ENCODE measurements at regions not wholly inside any gene's neighbourhood (a gene's known extent, or its start where the extent isn't known, plus 50 kb on each side); places are given as distances from the start of the nearest gene placed in this dataset.

DNA sequence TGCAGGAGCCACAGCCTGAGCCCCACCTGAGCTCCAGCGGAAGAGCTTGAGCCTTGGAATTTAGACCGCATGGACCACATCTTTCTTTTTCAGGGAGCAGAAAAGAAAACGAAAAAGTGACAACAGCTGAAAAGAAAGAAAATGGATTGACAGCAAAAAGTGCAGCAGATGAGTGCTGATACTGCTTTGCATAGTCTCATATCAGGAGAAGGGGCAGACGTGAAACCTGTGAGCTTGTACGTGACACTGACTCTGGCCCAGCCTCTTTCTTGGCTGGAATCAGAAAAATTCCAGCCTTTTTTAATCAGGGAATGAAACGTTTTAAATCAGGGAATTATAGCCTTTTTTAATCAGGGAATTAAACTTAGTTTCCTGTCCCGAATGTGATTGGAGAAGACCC, 1296.5 kb downstream of the TMEM121 start:
- peaks cover 0 to 14% of the 10 kb centered on the region in 2 donors for H3K27me3 ChIP-seq
- TF ChIP-seq, protein P1, sequence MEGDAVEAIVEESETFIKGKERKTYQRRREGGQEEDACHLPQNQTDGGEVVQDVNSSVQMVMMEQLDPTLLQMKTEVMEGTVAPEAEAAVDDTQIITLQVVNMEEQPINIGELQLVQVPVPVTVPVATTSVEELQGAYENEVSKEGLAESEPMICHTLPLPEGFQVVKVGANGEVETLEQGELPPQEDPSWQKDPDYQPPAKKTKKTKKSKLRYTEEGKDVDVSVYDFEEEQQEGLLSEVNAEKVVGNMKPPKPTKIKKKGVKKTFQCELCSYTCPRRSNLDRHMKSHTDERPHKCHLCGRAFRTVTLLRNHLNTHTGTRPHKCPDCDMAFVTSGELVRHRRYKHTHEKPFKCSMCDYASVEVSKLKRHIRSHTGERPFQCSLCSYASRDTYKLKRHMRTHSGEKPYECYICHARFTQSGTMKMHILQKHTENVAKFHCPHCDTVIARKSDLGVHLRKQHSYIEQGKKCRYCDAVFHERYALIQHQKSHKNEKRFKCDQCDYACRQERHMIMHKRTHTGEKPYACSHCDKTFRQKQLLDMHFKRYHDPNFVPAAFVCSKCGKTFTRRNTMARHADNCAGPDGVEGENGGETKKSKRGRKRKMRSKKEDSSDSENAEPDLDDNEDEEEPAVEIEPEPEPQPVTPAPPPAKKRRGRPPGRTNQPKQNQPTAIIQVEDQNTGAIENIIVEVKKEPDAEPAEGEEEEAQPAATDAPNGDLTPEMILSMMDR (IDR thresholded peaks at IDR 0.05): no peak
- H3K27ac ChIP-seq: no peak overlapping the region

DNA sequence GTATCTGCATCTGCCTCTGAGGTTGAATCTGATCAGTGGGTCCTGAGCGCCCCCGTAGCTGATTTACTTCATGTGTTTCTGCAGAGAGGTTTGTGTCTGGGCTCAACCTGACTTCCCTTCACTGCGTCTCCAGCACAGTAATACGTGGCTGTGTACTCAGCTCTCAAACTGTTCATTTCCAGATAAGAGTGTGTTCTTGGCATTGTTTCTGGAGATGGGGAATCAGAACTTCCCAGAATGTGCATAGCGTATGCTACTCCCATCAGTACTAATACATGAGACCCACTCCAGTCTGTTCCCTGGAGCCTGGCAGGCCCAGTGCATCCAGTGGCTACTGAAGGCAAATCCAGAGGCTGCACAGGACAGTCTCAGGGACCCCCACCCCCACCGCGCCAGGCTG, 1297.2 kb downstream of the TMEM121 start:
- ATAC-seq (no peak), DNase-seq (peak in 1 of 4 donors; percentile 49)
- peaks cover 0 to 14% of the 10 kb centered on the region in 2 donors for H3K27me3 ChIP-seq

More for the DNA sequence above, 1296.5 kb downstream of the TMEM121 start:
- Histone ChIP-seq H3K36me3 (no peaks in the 10 kb centered on the region), H3K9me3 (no peaks in the 10 kb centered on the region), H3K4me3 (no peak overlapping the region), H3K4me1 (no peaks in the 10 kb centered on the region)
- DNase-seq (no peak), ATAC-seq (no peak)
- intact Hi-C loops (cut with DNase I): no loop called here

DNA sequence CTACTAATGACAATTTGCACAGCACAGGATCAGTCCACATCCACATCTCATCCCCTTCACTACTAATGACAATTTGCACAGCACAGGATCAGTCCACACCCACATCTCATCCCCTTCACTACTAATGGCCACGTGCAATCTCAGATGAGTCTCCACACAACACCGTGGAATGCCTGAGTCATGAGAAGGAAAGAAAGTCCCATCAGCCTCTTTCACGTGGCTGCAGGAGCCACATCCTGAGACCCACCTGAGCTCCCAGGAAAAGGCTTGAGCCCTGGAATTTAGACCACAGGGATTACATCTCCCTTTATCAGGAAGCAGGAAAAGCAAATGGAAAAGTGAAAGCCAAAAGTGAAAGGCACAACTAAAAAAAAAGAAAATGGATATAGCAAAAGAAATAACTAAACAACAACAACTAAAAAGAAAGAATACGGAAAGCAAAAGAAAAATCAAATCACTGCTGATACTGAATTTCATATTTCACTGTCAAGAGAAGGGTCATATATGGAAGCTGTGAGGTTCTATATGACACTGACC, 1300.5 kb downstream of the TMEM121 start:
- ATAC-seq (no peak), DNase-seq (no peak)
- Histone ChIP-seq H3K4me3 (no peak overlapping the region), H3K27me3 (peaks cover 0 to 10% of the 10 kb centered on the region in 2 donors), H3K27ac (no peak overlapping the region), H3K9me3 (no peaks in the 10 kb centered on the region), H3K4me1 (no peaks in the 10 kb centered on the region), H3K36me3 (no peaks in the 10 kb centered on the region)
- TF ChIP-seq, protein P1 (IDR thresholded peaks at IDR 0.05): no peak
- intact Hi-C loops (cut with DNase I): no loop called here

More for the DNA sequence above, 1297.2 kb downstream of the TMEM121 start:
- no peaks in the 10 kb centered on the region for H3K4me1 ChIP-seq
- TF ChIP-seq, protein P1 (IDR thresholded peaks at IDR 0.05): no peak
- intact Hi-C loops (cut with DNase I): no loop called here
- H3K4me3 ChIP-seq: no peak overlapping the region
- no peak overlapping the region for H3K27ac ChIP-seq
- no peaks in the 10 kb centered on the region for H3K9me3 ChIP-seq
- no peaks in the 10 kb centered on the region for H3K36me3 ChIP-seq

- Histone ChIP-seq H3K4me1 (no peaks in the 10 kb centered on the region), H3K9me3 (no peaks in the 10 kb centered on the region), H3K27me3 (no peaks in the 10 kb centered on the region), H3K27ac (no peak overlapping the region), H3K4me3 (no peak overlapping the region), H3K36me3 (no peaks in the 10 kb centered on the region)
- intact Hi-C loops (cut with DNase I): no loop called here
- TF ChIP-seq, protein P1 (IDR thresholded peaks at IDR 0.05): peak in 1 of 2 donors; percentile 25
- ATAC-seq (peak; percentile 26), DNase-seq (peak in 1 of 4 donors; percentile 71)
Measured at GRCh38 chr14:106831322-106831720, 1304.9 kb downstream of the TMEM121 start.

GRCh38 chr14:106837870-106838269, 1311.5 kb downstream of the TMEM121 start:
- no peak for ATAC-seq
- Histone ChIP-seq H3K27me3 (no peaks in the 10 kb centered on the region), H3K9me3 (no peaks in the 10 kb centered on the region), H3K27ac (no peak overlapping the region), H3K36me3 (no peaks in the 10 kb centered on the region), H3K4me3 (no peak overlapping the region), H3K4me1 (no peaks in the 10 kb centered on the region)
- TF ChIP-seq, protein P1 (IDR thresholded peaks at IDR 0.05): no peak
- intact Hi-C loops (cut with DNase I): no loop called here
- DNase-seq: no peak

Data from left lung (tissue), 4 donors.